Superior temporal gyrus (tissue), 1 donor: ENCODE measurements at regions not wholly inside any gene's neighbourhood (a gene's known extent, or its start where the extent isn't known, plus 50 kb on each side); places are given as distances from the start of the nearest gene placed in this dataset.

Source experiments
- DNase-seq: peaks from one replicate; pipeline ENCODE4 v3.0.0-alpha.2; 2016; ENCODE audit errors: extremely low spot score

DNA sequence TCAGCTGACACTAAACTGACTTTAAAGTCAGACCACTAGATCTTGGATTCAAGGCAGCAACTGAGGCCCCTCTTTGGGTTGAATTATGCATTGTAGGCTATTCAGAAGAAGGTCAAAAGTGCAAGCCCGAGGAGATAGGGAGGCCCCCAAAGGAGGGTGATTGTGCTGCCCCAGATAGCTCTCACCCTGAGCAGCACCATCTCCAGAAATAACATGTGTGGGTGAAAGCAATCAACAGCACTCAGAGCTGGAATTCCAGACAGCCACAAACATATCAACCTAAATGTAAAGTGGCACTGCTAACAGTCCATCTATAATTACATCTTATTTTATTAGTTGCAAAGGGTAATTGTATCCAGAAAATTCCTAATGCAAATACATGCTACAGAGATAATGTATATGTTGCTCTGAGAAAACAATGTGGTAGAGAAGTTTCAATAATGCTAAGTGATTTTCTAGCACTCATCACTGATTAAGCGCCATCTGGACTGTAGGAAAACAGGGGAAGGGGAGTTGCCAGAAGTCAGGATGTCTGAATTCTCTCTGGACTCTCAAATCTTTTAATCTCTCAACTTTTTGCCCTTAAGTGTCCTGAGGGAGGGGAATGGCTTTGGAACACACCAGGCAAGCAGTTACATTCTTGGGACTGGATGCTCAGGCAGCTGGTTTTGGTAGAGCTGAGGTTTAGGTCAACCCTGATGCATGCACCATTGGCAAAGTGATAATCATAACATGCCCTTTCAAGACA is 61.8 kb upstream of the SFRP2 start:
- no peak for DNase-seq

DNA sequence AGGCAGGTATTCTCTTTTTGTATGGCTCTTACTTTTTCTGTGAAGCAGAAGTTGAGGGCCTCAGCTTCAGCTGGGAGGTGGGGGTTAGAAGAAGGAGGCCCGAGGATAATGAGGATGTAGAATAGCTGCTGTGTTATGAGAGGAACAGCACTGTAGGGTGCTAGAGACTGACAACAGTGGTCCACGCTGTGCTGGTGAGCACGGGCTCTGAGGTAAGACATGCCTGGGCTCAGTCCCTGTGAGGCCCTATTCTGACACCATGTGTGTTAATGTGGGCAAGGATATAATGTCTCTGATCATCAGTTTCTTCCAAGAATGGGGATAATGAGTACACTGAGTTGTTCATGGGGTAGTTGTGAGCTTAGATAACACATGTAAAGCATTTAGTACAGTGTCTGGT is 55.3 kb upstream of the SFRP2 start:
- no peak for DNase-seq
